Lower leg skin (tissue), 3 donors: ENCODE measurements at regions not wholly inside any gene's neighbourhood (a gene's known extent, or its start where the extent isn't known, plus 50 kb on each side); places are given as distances from the start of the nearest gene placed in this dataset.

ENCODE experiments used
- POLR2A ChIP-seq, 2 donors: fragments of 450-650 bp; IDR thresholded peaks; one replicate each; pipeline ENCODE4 v1.6.1; 2016 to 2017; ENCODE audit warnings: antibody characterized with exemption in 2 of 2, mild to moderate bottlenecking in 1 of 2, moderate library complexity in 1 of 2
- TF ChIP-seq, protein P1 (sequence below), 3 donors: fragments of 450-650 bp; IDR thresholded peaks; one replicate each; pipeline ENCODE4 v1.5.1; 2016; ENCODE audit warnings: antibody characterized with exemption in 3 of 3, mild to moderate bottlenecking in 3 of 3, moderate library complexity in 2 of 3

DNA sequence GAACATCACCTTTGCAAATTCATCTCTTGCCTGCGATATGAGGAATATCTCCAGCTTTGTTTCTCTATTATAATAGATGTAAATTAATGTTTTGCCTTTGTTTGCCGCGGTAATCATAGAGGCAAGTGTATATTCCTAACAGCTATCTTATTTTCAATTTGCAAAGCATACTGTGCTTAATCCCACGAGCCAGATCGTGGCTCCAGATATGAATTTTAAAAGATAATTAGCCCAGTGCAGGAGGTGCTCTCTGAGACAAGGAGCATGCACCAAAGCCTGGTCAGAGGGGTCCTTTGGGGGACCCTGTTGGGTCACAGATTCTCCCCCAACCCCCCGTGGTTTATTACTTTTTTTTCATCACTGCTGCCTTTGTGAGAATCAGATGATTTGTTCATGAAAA lies 1087.5 kb downstream of the BCL11B start:
- no peak for TF ChIP-seq POLR2A (IDR thresholded peaks at IDR 0.05)
- TF ChIP-seq, protein P1, sequence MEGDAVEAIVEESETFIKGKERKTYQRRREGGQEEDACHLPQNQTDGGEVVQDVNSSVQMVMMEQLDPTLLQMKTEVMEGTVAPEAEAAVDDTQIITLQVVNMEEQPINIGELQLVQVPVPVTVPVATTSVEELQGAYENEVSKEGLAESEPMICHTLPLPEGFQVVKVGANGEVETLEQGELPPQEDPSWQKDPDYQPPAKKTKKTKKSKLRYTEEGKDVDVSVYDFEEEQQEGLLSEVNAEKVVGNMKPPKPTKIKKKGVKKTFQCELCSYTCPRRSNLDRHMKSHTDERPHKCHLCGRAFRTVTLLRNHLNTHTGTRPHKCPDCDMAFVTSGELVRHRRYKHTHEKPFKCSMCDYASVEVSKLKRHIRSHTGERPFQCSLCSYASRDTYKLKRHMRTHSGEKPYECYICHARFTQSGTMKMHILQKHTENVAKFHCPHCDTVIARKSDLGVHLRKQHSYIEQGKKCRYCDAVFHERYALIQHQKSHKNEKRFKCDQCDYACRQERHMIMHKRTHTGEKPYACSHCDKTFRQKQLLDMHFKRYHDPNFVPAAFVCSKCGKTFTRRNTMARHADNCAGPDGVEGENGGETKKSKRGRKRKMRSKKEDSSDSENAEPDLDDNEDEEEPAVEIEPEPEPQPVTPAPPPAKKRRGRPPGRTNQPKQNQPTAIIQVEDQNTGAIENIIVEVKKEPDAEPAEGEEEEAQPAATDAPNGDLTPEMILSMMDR (IDR thresholded peaks at IDR 0.05): no peak
